GM21723 (cell line): ENCODE measurements at regions not wholly inside any gene's neighbourhood (a gene's known extent, or its start where the extent isn't known, plus 50 kb on each side); places are given as distances from the start of the nearest gene placed in this dataset.

Experiments used
- ATAC-seq: cut with Tn5 transposase; IDR thresholded peaks from one replicate; pipeline ENCODE4 v1.9.1; 2021; ENCODE audit warnings: mild to moderate bottlenecking, moderate library complexity; ENCODE audit not compliant: unreplicated experiment

GRCh38 chr6:154885214-154885613 lies 109.9 kb upstream of the TIAM2 start:
- ATAC-seq = no peak

- ATAC-seq = no peak
These were observed 109.1 kb upstream of the TIAM2 start for GRCh38 chr6:154886016-154886415.

- no peak for ATAC-seq
These were observed 108.6 kb upstream of the TIAM2 start for GRCh38 chr6:154886471-154886870.

- no peak for ATAC-seq
These were observed 108.1 kb upstream of the TIAM2 start for GRCh38 chr6:154887051-154887450.

GRCh38 chr6:154888421-154889295 lies 106.5 kb upstream of the TIAM2 start:
- ATAC-seq = no peak

GRCh38 chr6:154890874-154891273 lies 104.2 kb upstream of the TIAM2 start:
- ATAC-seq = no peak

GRCh38 chr6:154891901-154892300 lies 103.2 kb upstream of the TIAM2 start:
- no peak for ATAC-seq

GRCh38 chr6:154893917-154894316 lies 101.2 kb upstream of the TIAM2 start:
- ATAC-seq = no peak

GRCh38 chr6:154894902-154895301 lies 100.2 kb upstream of the TIAM2 start:
- ATAC-seq = no peak

- no peak for ATAC-seq
These were observed 99.3 kb upstream of the TIAM2 start for GRCh38 chr6:154895841-154896240.

GRCh38 chr6:154898821-154899220 lies 96.3 kb upstream of the TIAM2 start:
- no peak for ATAC-seq

- no peak for ATAC-seq
These were observed 95.2 kb upstream of the TIAM2 start for GRCh38 chr6:154899824-154900463.

- ATAC-seq = no peak
These were observed 93.1 kb upstream of the TIAM2 start for GRCh38 chr6:154901876-154902552.

GRCh38 chr6:154907291-154907690 lies 87.8 kb upstream of the TIAM2 start:
- no peak for ATAC-seq

- no peak for ATAC-seq
These were observed 86.4 kb upstream of the TIAM2 start for GRCh38 chr6:154908723-154909122.

GRCh38 chr6:154909311-154909710 lies 85.8 kb upstream of the TIAM2 start:
- ATAC-seq = no peak

GRCh38 chr6:154909821-154910220 lies 85.3 kb upstream of the TIAM2 start:
- no peak for ATAC-seq

- no peak for ATAC-seq
These were observed 80.8 kb upstream of the TIAM2 start for GRCh38 chr6:154914288-154914687.

- no peak for ATAC-seq
These were observed 78.3 kb upstream of the TIAM2 start for GRCh38 chr6:154916857-154917256.

GRCh38 chr6:154917941-154918340 lies 77.2 kb upstream of the TIAM2 start:
- no peak for ATAC-seq

GRCh38 chr6:154919806-154920205 lies 75.3 kb upstream of the TIAM2 start:
- no peak for ATAC-seq
